ENCODE measurements at regions not wholly inside any gene's neighbourhood (a gene's known extent, or its start where the extent isn't known, plus 50 kb on each side); places are given as distances from the start of the nearest gene placed in this dataset.
A peak's percentile ranks its signal among the peaks of the same experiment; 100 is the strongest.

DNA sequence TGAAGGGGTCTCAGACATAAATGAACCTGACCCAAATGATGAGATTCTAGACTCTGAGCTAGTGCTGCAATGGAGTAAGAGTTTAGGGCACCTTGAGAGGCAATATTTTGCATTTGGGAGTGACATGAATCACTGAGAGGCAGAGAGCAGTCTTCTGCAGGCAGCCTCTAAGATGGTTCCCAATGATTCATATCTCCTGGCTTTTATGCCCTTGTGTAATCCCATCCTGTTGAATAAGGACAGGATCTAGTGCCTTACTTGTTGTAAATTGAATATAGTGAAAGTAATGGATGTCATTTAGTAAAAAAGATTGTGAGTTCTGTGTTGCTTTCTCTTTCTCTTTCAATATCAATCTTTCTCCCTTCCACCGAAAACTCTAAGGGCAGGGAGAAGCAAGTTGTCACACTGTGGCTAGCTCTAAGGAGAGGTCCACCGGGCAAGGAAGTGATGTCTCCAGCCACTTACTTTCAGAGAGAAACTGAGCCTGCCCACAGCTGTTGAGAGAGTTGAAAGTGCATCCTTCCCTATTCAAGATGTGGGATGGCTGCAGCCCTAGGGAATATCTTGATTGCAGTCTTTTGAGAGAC, 144.7 kb downstream of the TRIB2 start:
- intact Hi-C loops (cut with DNase I): no loop called here
- DNase-seq (no peak), ATAC-seq (ENCODE audit: poor library complexity) (no peak)

DNA sequence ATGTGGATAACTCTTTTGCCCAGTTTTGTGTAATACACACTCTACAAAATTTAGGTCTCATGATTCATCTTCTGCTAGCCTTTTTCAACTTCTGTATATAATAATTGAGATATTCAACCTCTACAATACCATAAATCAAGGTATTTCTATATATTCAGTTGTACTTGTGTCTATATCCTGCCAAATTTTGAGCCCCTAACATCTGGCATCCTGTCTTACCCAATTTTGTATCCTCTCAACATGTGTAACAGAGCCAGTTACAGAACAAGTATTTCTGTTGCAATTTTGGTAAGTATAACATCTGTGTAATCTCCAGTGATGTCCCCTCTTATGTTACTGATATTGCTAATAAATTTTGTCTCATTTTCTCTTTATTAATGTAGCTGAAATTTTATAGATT, 145.8 kb downstream of the TRIB2 start:
- intact Hi-C loops (cut with DNase I): no loop called here
- ATAC-seq (ENCODE audit: poor library complexity) (no peak), DNase-seq (no peak)

DNA sequence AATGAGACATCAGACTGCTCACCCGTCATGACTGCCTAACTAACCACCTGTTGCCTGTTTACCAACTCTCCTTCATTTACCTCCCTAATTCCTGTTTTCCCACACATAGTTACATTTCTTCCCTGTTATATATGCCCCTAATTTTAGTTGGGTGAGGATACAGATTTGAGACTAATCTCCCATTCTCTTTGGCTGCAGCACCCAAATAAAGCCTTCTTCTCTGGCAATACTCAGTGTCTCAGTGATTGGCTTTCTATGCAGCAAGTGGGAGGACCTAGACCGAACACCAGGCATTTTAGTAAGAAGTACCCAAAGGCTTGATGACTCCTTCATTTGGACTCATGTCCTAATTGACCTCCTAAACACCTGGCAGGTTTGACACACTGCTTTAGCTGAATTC, 147.2 kb downstream of the TRIB2 start:
- DNase-seq (no peak), ATAC-seq (ENCODE audit: poor library complexity) (no peak)
- intact Hi-C loops (cut with DNase I): no loop called here

DNA sequence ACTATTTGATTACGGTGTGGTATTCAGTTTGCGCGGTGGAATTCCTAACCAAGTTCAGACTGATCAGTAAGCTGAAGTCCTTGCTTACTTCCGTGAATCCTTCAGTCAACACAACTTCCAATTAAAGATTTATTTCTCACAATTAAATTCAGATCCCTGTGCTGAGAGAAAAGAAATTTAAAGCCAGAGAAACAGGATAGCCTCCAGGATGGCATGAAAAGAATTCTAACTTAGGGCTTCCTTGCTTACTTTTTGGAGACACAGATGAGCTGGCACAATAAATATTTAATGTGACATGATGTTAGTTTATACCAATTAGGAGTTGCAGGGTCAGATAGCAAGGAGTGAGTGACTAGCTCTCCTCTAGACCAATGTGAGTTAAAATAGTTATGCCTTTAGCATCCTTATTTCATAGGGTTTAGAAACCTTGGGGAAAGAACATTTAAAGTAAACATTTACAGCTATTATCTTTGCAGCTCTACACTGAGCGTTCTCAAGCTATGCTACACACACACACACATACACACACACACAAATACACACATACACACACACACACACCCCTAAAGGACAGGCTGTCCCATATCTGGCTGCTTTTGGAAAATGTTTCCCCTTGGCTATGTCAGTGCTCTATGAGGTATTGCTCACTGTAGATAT, 151.0 kb downstream of the TRIB2 start:
- ATAC-seq (ENCODE audit: poor library complexity): no peak
- DNase-seq: no peak
- intact Hi-C loops (cut with DNase I): no loop called here

DNA sequence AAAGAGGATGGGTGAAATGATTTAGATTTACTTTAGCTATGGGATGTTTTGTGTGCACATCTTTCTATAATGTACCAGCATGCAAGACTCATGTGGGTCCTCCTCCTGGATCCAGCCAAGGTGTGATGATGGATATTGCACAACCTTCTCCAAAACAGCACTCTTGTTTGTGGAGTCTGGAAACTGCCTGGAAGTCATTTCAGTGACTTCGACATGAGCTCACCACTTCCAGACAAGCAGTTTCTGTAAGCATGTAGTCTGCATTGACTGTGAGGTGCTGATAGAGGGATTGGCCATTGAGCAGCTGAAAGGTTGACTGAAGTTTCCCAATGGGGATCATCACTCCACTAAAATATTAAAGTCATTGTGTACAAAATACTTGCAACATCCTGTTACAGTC, 154.0 kb downstream of the TRIB2 start:
- intact Hi-C loops (cut with DNase I): no loop called here
- DNase-seq (no peak), ATAC-seq (ENCODE audit: poor library complexity) (no peak)

DNA sequence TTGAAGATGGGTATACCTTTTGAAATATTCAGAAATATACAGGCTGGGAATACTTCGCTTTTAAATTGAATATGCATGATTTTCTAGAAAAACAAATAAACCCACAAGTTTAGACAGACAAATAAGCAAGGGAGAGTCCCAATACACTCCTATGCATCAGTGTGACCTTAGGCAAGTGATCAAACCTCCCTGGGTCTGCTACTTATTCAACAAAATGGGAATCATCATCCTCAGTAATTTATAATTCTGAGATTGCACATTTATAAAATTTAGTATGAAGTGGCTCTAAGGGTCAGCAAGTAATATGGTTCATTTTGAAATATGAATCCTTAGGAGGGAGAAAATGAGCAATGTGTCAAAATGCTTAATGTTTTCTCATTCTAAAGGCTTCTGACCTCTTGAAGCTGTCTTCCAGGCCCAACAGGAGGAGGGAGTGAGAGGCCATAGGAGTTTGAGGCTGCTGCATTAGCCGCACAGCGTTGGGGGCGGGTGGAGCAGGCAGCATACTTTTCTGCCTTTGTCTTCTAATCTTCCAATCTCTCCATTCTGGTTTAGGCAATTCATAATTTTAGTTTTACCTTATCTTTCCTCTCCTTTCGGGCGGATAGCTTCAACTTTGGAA, 155.1 kb downstream of the TRIB2 start:
- intact Hi-C loops (cut with DNase I): no loop called here
- DNase-seq (no peak), ATAC-seq (ENCODE audit: poor library complexity) (no peak)

DNA sequence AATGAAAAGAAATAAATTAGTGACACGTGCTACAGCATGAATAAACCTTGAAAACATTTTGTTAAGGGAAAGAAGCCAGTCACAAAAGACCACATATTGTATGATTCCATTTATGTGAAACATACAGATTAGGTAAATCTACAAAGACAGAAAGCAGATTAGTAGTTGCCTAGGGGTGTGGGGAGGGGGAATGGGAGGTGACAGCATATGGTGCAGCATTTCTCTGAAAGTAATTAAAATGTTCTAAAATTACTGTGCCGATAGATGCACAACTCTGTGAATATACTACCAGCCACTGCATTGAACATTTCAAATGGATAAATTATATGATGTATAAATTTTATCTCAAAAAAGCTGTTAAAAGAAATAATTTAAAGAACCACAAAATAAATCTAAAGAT, 161.0 kb downstream of the TRIB2 start:
- intact Hi-C loops (cut with DNase I): no loop called here
- ATAC-seq (ENCODE audit: poor library complexity): no peak
- no peak for DNase-seq

DNA sequence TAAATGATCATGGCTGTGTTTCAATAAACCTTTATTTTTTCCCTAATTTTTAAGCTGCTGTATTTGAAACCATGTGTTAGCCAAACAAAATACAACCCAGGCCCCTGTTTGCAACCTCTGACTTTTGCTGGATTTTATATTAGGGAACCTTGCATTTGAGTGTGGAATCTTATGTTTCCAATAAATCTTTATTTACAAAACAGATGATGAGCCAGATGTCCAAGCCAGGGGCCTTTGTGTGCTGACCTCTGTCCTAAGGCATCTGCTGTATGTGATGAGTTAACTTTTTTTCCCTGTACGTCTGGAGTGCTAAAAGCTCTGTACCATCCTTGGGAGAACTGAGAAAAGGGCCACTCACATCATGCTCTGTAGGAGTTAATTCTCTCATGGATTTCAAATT, 162.9 kb downstream of the TRIB2 start:
- intact Hi-C loops (cut with DNase I): no loop called here
- no peak for ATAC-seq (ENCODE audit: poor library complexity)
- DNase-seq: no peak

DNA sequence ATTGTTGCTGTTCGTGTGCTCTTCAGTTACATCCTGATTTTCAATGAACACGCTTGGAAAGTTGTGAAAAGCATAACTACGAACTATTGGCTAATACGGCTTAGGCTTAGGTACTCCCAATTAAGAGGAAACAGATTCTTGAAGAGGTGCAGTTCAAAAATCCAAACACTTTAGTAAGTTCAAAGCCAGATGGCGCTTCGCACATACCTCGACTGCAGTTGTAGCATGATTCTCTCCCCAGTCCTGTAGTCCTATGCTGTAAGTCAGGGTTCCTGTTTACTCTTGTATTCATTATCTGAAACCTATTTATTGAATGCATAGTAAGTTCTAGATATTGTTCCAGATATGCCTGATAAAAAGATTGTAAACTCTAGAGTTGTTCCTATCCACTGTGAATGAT, 165.2 kb downstream of the TRIB2 start:
- intact Hi-C loops (cut with DNase I): no loop called here
- DNase-seq (no peak), ATAC-seq (ENCODE audit: poor library complexity) (no peak)

DNA sequence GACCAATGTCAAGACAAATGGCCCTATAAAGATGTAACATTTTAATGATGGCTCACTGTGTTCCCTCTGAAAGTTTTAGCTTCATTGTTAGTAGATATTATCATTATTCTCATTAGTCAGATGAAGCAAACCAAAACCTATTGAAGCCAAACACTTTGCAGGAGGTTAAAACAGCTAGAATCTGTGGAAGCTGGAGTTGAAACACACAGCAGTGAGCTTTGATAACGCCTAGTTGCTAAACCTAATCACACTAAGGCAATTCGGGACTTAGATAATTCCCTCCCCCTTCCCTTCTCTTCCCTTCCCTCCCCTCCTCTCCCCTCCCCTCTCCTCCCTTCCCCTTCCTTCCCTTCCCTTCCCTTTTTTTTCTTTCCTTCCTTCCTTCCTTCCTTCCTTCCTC, 165.7 kb downstream of the TRIB2 start:
- DNase-seq: no peak
- ATAC-seq (ENCODE audit: poor library complexity): no peak
- intact Hi-C loops (cut with DNase I): no loop called here

DNA sequence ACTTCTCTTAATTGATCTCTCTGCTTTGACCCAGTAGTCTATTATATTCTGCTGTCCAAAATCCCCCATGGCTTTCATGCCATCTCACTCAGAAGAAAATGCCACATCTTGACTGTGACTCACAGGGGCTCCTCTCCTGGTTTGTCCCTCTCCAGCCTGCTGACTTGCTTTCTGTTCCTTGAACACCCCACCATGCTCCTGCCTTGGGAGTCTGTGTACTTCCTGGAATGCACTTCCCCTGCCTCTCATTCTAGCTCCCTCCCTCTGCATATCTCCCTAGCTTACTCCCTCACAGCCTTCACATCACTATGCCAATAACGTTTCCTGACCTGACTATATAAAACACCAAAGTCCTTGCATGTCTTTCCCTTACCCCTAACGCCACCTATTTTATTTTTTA, 167.2 kb downstream of the TRIB2 start:
- intact Hi-C loops (cut with DNase I): no loop called here
- DNase-seq (no peak), ATAC-seq (ENCODE audit: poor library complexity) (no peak)

DNA sequence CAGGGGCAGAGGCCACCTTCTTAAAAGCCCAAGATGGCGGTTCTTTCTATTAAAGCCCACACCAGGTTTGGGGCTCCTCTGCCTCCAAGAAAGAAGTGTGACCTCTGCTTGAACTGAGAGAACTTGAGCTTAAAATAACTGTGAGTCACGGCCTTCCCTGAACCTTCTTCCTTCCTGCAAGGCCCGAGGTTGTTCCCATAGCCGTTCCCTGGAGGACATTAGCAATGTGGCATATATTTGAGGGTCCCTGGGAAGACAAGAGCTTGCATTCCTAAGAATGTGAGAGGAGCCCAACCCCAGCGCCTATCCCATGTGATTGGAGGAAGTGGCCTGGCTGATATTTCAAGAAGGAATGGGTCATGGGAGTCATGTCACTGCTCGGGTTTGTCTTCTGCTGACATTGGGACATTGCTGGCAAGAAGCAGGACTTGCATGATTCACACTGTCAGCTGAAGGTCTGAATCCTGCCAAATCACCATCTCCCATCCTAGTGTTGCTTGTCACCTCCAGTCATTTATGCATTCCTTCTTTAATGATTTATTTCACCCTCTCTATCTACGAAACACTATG, 168.1 kb downstream of the TRIB2 start:
- DNase-seq (peak; percentile 47), ATAC-seq (ENCODE audit: poor library complexity) (peak; percentile 81)
- intact Hi-C loops (cut with DNase I): no loop called here

DNA sequence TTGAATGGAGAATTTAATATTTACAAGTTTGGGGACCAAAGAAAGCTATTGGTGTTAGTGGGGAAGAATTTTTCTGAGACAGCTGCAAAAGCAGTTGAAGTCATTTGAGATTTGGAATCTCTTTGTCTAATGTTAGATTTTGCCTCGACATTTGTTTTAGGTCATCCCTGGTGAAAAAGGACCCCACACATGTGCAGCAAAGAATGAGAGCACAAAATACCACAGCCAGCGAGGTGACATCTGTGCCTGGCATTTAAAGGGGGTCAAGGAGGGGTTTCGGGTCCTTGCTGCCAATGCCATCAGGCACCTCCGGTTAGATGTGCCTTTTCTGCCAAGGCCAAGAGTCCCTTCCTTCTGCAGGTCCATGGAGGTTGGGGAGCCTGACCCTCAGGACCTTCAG, 173.3 kb downstream of the TRIB2 start:
- DNase-seq: no peak
- intact Hi-C loops (cut with DNase I): no loop called here
- ATAC-seq (ENCODE audit: poor library complexity): no peak

DNA sequence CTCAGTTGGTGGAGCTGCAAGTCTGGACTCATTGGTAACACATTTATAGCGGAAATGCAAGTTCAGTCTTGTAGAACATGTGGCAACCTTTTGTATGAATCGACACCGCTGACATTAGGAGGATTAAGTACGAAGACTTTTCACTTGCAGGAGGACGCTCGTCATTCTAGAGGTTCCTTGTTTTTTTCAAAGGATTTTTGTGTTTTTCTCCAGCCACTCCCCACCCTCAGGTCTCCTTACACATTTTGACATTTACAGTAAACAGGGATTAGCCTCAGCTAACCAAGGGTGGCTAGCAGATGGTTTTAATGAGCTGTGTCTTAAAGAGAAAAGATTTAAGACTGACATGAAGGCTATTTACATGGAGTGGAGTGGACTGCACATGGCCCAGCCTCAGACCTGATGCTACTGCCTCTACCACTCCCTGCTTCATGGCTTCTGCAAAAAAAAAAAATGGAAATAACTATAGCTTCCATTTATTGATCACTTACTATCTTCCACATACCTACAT, 173.8 kb downstream of the TRIB2 start:
- intact Hi-C loops (cut with DNase I): no loop called here
- ATAC-seq (ENCODE audit: poor library complexity) (no peak), DNase-seq (no peak)

DNA sequence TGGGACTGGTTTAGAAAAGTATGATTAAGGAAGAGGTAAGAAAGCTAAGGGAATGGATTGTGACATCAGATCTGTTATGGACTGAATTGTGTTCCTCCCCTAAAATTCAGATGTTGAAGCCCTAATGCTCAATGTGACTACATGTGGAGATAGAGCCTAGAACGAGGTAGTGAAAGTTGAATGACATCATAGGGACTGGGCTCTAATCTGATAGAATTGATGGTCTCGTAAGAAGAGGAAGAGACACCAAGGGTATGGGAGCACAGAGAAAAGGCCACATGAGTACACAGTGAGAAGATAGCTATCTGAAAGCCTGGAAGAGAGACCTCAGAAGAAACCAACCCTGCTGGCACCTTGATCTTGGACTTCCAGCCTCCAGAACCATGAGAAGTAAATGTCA, 178.3 kb downstream of the TRIB2 start:
- intact Hi-C loops (cut with DNase I): no loop called here
- ATAC-seq (ENCODE audit: poor library complexity) (no peak), DNase-seq (no peak)

DNA sequence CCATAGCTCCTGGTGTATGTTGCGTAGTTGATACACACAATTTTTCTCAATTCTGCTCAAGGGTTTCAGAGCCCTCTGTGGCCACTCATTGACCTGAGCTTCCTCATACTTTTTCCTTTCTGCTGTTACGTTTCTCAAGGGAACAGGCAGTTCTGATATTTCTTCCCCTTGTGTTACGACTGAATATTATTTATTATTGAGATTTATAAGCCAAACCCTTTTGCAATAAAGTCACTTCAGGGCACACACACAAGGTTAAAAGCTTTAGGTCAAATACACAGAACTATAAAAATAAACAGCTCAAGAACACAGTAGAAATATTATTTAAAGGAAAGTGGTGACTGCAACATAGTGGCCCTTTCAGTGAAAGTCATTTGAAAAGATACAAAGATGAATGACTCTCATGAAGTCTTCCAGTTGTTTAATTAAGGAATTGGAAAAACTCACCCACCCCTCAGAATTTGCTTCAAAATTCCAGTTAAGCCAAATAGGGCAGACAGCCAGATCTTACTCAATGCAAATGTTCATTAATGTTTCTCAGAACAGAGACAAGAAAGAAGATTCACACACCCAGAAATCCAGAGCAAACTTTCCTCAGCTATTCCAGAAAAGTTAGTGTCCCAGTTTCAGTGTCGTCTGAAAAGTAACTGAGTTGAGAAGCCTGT, 179.7 kb downstream of the TRIB2 start:
- intact Hi-C loops (cut with DNase I): no loop called here
- DNase-seq: no peak
- ATAC-seq (ENCODE audit: poor library complexity): no peak

DNA sequence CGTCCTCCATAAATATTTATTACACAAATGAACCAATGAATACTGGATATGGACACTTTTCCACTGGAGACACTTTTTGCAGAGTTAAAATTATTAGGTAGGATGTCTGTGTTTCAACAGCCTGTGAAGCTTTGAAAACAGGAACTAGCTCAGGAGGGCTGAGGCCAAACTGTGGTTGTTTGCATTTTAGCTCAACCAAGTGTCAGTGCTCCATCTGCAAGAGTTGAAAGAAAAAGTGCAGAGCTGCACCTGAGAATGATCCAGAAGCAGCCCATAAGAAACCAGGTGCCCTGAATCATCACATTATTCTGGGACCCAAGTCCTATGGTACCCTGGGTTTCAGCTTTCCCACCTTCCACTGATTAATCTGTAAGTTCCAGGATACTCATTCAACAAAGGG, 180.4 kb downstream of the TRIB2 start:
- intact Hi-C loops (cut with DNase I): no loop called here
- ATAC-seq (ENCODE audit: poor library complexity): no peak
- DNase-seq: no peak

DNA sequence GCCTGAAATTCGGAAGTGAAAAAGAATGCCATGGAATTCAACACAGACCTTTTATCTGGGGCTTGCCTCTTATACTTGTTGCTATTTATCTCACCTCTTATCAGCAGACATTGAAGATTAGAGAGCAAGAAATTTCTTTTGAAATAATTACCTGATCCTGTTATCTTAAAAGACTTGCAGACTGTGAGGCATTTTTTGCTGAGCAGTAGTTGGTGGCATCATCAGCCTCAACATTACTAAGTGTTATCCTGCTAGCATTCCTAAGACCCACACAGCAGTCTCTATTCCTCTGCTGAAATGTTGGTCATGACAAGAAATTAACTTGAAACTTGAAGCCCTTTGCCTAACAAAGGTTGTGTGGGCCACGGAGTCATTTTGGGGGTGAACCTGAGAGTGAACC, 186.5 kb downstream of the TRIB2 start:
- ATAC-seq (ENCODE audit: poor library complexity) (no peak), DNase-seq (no peak)
- intact Hi-C loops (cut with DNase I): no loop called here

DNA sequence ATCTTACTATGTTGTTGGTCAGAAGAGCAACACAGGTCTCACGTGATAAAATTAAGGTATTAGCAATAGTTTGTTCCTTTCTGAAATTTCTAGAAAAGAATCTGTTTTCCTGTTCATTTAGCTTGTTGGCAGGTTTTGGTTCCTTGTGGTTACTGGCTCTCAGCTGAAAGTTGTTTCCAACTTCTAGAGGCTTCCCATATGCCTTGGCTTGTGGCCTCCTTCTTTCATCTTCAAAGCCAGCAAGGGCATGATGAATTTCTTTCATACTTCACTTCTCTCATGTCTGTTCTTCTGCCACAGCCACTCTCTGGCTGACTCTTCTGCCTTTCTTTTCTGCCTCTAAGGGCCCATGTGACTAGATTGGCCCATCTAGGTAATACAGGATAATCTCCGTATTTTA, 193.7 kb downstream of the TRIB2 start:
- intact Hi-C loops (cut with DNase I): loop anchor here (10.0 kb wide), 1 partner anchor 66 kb away; no protein-coding TSS in a partner anchor
- DNase-seq: no peak
- no peak for ATAC-seq (ENCODE audit: poor library complexity)

DNA sequence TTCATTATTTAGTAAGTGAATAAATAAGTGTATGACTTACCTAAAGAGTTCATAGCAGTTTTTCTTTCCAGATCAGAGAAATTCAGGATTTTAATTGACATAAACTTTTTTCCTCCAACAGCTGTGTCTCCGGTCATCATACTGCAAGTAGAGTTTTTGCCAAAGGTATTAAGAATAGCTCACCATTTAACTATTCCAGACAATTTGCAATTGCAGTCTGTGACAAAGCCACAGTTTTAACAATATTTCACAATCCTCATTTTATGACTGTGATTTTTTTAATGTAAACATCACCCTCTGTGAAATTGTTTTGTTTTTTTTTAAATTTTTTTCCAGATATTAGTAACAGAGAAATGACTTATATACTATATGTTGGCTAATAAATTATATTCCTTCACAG, 199.1 kb downstream of the TRIB2 start:
- DNase-seq: no peak
- intact Hi-C loops (cut with DNase I): loop anchor here (5.0 to 10.0 kb wide), 2 partner anchors 71 to 193 kb away; no protein-coding TSS in a partner anchor
- ATAC-seq (ENCODE audit: poor library complexity): no peak
